ENCODE measurements at regions not wholly inside any gene's neighbourhood (a gene's known extent, or its start where the extent isn't known, plus 50 kb on each side); places are given as distances from the start of the nearest gene placed in this dataset.
"Not testable (repeated sequence)": the region's sequence is repeated elsewhere in the genome, so short reads cannot be mapped to it uniquely, and the experiment has no call there.

DNA sequence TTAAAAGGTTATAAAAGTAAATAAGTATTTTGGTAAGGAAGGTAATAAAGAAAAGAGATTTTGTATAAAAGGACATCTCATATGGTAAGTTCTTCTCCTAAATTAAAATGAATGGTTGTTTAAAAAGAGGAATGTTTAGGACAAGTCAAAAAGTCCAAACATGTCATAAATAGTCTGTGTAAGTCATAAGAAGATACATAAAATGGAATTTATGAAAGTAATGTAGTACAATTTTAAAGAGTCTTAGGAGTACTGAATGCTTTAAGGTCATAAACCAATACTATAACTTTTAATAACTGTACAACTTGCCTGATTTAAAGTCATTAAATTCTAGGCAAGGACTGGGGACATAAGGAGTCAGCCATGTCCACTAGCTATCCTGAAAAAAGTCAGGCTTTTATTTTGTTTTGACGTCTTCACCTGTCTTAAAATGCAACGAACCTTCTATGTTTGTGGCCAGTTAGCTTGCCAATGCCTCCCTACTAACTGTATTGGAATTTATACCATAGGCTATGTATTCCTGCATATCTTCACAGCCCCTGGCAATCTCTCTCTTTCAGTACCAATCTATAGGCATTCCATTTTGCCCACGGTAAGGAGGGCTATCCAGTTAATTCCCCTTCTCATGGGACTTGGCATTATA, 312.3 kb upstream of the LRRTM4 start:
- DNase-seq (ENCODE audit: low spot score): no peak

DNA sequence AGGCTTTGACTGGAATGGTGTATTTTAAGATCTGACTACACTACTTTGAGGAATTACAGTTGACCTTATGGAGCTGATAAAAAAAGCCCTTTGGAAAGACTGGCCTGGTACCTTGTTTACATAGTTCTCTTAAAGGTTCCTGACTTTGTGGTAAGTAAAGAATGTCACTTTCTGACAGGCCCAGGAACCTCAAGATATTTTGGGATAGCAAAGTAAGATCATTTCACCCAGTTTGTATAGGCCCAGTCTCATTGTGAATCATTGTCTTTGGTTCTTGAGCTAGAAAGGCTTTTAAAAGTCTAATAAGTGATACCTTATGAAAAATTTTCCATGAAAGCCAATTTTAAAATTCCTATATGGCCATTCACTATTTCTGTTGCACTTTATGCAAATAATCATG, 316.3 kb upstream of the LRRTM4 start:
- DNase-seq (ENCODE audit: low spot score): no peak

DNA sequence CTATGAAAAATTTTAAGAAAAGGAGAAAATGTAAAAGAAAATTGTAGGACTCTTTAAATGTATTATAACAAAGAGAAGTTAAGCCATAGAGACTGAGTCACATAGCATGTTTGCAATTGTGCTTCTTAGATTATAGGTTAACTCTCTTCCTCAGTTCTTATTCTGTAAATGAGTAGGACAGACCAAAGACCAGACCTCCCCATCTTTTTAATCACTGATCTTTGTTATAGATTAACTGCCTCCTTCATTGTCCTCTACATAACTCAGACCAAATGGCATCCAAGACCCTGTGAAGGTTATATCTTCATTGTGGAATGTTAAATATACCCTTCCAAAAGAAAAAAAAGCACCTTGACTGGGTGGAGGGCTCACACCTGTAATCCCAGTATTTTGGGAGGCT, 316.9 kb upstream of the LRRTM4 start:
- no peak for DNase-seq (ENCODE audit: low spot score)

DNA sequence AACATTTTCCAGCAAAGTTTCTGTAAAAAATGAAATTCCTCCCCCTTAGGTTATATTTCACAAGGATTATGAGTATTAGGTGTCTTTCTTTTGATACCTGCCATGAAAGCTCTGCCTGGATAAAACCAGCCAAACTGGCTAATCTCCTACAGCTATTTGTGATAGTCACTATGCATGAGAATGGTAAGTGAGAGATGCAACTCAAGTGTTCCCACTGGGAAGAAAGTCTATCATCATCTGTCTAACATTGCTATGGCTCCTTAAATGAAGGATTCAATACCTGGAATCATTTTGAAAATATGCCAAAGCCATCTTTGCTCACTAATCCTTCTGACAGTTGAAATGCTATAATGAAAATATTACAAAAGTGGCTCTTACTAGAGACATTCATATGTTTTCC, 339.9 kb upstream of the LRRTM4 start:
- DNase-seq (ENCODE audit: low spot score): no peak

GRCh38 chr2:77864426-77864825, 342.2 kb upstream of the LRRTM4 start:
- no peak for DNase-seq (ENCODE audit: low spot score)

DNA sequence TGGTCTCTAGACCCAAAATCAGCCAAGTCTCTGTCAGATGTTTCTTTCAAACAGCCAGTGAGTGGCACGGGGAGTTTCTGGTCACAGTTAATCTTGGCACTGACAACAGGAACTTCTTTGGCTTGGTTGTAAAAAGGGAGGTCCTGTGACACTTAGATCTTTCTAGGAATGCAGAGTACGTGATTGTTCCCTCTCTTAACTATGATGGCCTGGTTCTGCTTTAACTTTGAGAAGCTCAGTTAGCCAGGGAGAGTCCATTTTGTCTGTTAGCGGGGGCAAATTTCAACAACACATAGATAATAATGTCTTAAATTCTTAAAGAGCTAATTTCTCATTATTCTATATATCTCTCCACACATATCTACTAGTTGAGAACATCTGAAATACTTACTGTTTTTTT, 344.5 kb upstream of the LRRTM4 start:
- DNase-seq (ENCODE audit: low spot score): no peak

DNA sequence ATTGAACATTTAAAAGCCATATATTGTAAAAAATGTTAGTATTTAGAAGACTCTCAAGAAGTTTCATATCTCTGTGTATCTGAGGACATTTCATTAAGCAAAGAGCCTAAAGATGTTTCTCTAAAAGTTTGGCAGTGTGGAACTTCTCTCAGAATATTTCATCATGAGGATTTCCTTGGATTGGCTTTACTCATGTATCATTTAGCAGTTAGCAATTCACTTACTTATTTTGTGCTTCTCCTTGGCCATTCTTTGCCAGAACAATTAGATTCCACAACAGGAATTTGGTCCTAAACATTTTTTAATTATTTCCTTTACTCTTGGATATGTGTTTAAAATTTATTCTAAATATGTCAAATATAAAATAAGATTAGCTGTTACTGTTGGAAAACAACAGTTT, 345.0 kb upstream of the LRRTM4 start:
- DNase-seq (ENCODE audit: low spot score): no peak

GRCh38 chr2:77873506-77873905, 351.3 kb upstream of the LRRTM4 start:
- DNase-seq (ENCODE audit: low spot score): no peak

- not testable (repeated sequence) for DNase-seq (ENCODE audit: low spot score)
Measured at GRCh38 chr2:77900211-77900610, 378.0 kb upstream of the LRRTM4 start.

DNA sequence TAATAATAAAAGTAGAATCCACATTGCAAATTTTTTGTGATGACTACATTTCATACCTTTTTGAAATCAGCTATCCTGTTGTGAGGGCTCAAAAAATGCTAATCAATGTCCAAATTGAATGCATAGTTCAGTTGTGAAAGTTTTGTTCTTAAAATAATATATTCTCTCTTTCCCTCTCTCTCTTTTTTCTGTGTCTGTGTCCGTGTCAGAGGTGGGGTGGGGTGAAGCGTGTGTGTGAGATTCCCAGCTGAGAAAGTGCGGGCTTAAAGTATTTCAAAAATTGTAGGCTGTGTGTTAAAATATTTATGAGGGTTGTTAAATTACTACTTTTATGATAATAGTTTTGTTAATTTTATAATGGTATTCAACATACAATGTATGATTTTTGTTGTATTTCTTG, 388.0 kb upstream of the LRRTM4 start:
- DNase-seq (ENCODE audit: low spot score): no peak

DNA sequence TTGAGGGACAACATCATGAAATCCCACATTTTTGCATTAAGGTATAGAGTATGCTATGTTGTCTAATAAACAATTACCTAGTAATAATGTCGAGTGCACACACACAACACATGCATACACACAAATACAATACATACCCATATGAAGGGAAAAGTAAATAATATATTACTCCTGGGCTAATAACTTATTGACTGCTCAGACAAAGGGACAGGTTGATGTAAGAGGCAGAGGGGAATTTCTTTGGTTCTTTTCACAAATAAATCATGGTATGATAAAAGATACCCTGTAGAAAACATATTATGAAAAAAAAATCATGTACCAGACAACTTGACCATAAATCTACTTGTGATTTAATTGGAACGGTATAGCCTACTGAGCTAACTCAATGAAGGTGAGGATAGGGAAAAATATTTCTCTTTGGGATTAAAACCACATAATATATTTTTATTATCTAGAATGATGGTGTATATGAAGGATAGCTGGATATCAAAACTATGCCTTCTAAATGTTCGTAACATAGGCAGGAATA, 398.7 kb upstream of the LRRTM4 start:
- no peak for DNase-seq (ENCODE audit: low spot score)

DNA sequence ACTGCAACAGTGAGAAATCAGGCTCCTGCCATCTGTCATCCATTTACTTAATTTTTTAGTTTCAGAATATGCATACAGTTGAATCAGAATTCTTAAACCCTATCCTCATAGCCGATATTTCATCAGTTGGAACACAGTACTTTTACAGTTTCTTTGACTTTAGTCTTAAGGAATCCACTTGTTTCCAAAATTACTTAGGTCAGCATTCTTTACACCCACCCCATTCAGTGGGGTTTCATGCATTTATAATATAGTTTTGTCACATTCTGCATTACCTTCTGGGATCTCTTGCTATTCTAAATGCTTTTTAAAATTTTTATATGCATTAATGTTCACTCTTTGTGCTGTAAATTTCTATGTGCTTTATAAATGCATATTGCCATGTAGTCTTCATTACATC, 400.4 kb upstream of the LRRTM4 start:
- DNase-seq (ENCODE audit: low spot score): no peak

GRCh38 chr2:77937366-77937765, 415.2 kb upstream of the LRRTM4 start:
- no peak for DNase-seq (ENCODE audit: low spot score)

- no peak for DNase-seq (ENCODE audit: low spot score)
Measured at GRCh38 chr2:77938462-77938861, 416.3 kb upstream of the LRRTM4 start.

- DNase-seq (ENCODE audit: low spot score): no peak
Measured at GRCh38 chr2:77939370-77939769, 417.2 kb upstream of the LRRTM4 start.

GRCh38 chr2:77939801-77940200, 417.6 kb upstream of the LRRTM4 start:
- DNase-seq (ENCODE audit: low spot score): no peak

DNA sequence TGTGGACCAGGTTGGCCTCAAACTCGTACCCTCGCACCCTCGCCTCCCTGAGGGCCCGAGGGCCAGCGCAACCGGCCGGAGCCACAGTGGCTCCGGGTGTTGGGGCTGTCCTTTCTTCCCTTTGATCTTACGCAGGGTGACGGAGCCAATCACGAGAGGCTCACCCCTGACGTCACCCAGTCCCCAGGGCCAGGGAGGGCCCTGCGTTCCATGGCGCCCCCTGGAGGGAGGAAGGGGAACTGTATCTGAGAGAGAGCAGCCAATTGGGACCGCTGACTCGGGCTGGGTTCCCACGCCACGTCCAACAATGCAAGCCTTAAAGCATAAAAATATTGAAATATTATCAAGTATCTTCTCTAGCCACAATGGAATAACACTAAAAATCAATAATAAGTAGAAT, 432.8 kb upstream of the LRRTM4 start:
- no peak for DNase-seq (ENCODE audit: low spot score)

DNA sequence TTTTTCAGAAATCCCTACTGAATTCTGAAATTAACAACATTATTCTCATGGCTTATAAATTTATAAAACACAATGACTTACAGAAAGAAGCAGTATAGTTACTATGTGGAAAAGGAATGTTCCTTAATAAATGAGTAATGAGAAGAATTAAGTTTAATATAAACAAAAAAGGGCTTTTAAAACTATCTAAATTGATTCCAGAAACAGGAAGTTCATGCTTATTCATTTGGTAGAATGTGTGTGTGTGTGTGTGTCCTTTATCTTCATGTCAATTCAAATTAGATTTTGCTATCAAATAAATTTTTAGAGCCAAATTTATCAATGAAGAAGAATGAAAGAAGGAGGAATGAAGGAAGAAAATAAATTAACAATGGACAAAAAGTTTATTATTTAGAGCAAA, 440.8 kb upstream of the LRRTM4 start:
- no peak for DNase-seq (ENCODE audit: low spot score)

- peak; percentile 14 for DNase-seq (ENCODE audit: low spot score)
Measured at GRCh38 chr2:77977471-77978063, 455.4 kb upstream of the LRRTM4 start.

- DNase-seq (ENCODE audit: low spot score): no peak
Measured at GRCh38 chr2:77995161-77995560, 473.0 kb upstream of the LRRTM4 start.

- no peak for DNase-seq (ENCODE audit: low spot score)
Measured at GRCh38 chr2:77999376-77999775, 477.2 kb upstream of the LRRTM4 start.

GRCh38 chr2:78009289-78009688, 487.1 kb upstream of the LRRTM4 start:
- DNase-seq (ENCODE audit: low spot score): no peak

GRCh38 chr2:78011251-78011650, 489.1 kb upstream of the LRRTM4 start:
- DNase-seq (ENCODE audit: low spot score): no peak

DNA sequence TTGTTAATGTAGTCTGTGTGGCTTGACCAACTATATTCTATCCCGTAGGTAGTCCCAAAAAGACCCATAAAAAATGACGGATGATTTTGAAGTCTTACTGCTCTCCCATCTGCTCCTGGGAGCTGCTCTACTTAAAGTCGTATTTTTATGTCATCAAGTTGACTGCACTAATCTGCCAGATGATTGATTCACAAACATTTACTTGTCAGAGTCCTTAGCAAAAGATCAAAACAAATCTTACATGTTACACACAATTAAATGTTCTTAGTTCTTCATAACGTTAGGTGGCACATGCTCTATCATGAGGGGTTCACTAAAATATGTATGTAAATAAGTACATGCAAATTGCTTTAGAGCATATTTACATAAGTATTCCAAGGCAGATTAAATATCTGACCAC, 498.3 kb upstream of the LRRTM4 start:
- DNase-seq (ENCODE audit: low spot score): no peak
